Stimulated activated CD4-positive, alpha-beta T cell treated with anti-CD3 and anti-CD28 coated beads, Interleukin-4, amount 100 ng/mL, for 1 hour (primary cell): ENCODE measurements at regions not wholly inside any gene's neighbourhood (a gene's known extent, or its start where the extent isn't known, plus 50 kb on each side); places are given as distances from the start of the nearest gene placed in this dataset.
"Not testable (repeated sequence)": the region's sequence is repeated elsewhere in the genome, so short reads cannot be mapped to it uniquely, and the experiment has no call there.

Experiments
- DNase-seq: peaks from one replicate; pipeline ENCODE4 v3.0.0-alpha.2; 2020

DNA sequence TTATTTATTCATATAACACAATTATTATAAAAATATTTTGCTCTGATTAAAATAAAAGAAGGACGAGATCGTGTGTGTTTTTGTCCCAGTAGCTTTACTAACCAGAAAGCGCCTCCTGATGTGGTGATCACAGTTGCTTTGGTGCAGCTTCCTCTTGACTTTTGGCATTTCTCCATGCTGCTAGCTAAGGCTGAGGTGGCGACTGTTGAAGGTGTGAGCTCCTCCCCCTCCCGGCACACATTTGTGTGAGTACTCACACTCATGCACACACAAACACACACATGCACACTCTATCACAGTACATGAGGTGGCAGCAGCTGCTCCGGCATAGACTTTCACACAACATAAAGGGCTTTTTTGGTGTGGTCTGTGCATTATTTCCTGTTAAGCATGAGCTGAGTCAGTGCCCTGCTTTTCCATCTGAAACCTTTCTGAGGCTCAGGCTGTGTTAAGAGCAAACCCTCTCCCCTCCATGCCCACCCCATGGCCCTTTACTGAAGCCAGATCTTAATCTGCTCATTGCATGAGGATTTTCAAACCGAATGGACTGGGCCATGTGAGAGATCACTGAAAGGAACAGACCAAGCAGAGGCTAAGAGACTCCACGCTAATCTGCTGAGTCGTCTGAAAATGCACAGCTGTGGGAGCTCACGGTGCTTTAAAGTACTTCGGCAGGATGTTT is 53.3 kb downstream of the FOXD4L1 start:
- peak; percentile 30 for DNase-seq

DNA sequence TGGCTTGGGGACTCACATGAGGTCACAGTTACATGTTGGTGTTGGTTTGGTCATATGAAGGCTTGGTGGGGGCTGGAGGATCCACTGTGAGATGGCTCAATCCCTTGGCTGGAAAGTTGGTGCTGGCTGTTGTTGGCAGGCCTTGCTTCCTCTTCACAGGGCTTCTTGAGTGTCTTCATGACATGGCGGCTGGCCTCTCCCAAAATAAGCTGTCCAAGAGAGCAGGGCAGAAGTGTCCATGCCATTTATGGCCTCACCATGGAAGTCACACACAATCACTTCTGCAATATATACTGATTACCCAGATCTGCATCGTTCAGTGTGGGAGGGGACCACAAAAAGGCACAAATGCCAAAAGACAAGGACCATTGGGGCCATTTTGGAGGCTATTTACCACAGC is 61.4 kb downstream of the FOXD4L1 start:
- DNase-seq, result not testable (repeated sequence)

DNA sequence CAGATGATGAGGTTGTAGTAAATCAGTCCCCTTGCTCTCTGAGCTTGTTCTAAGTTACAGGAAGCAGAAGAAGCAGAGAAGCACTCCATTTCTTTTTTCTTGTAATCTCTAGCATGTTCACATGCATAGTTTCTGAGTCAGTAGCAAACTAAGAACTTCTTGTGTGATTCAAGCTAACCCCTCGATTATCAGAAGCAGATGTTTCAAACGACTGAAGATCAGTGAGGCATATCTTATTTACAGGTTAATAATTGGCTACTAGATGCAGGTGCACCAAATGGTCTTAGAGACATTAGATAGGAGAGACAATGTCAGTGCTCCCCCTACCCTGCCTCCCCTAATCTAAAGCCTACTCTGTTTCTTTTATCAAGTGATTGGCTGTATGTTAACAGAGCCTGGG is 64.2 kb downstream of the FOXD4L1 start:
- not testable (repeated sequence) for DNase-seq

DNA sequence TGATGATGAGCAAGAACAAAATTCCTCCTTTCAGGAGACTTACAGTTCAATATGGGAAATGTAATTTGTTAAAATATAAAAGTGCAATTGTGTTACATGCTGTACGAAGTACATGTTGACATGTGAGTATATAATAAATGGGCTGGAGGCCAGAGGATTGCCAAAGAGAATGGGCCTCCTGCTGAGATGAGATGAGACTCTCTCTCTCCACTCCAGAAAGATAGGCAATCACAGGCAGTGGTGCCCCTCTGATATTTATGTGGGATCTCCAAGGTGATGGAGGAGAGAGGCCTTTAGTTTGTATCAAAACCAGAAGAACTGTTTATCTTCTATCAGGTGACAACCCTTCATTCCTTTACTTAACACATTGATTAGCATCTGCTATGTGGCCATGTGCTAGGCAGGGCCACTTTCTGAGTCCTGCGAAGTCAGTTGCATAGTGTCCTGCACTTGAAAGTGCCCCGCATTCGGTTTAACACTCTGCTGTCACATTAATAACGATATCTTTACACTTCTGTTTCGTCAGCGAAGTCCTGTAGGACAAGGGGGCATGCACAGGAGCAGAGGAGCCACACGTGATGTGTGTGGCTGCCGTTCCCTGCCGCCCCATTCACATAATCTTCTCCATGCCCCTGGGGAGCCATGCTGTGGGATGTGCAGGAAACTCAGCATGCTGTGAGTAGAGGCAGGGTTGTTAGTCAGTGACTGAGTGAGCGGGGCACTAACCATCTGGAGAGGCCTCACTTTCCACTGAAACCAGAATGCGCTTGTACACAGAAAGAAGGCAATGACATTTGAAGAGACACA is 60.2 kb upstream of the RABL2A start:
- DNase-seq, result not testable (repeated sequence)

DNA sequence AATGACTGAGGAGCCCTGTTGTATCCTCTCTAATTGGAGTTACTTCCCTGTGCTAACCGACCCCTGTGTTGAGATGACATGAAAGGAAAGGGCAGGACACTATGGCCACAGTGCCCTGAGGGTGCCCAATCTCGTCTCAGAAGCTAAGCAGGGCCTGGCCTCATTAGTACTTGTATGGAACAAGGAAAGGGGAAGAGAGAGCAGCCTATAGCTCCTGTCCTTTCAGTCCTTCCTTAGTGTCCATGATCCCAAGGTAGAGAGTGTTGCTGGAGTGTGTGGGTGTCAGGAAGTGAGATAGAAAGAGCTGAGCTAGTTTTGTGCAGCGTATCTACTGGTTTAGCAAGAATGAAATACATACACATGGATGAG is 59.6 kb upstream of the RABL2A start:
- not testable (repeated sequence) for DNase-seq

DNA sequence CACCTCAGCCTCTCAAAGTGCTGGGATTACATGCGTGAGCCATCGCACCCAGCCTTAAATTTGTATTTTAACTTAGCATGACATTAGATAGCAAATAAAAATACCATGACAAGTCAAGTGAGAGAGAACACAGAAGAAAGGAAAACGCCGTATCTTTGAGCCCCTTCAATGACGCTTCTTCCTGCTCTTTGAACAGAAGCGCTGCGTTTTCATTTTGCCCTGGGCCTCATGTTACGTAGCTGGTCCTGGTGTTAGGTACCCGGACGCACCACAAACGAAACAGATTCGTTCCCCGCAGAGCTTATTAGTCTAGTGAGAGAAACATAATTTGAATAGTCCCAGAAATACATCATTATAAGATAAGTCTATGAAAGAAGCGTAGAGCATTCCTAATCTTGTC is 58.8 kb upstream of the RABL2A start:
- not testable (repeated sequence) for DNase-seq

DNA sequence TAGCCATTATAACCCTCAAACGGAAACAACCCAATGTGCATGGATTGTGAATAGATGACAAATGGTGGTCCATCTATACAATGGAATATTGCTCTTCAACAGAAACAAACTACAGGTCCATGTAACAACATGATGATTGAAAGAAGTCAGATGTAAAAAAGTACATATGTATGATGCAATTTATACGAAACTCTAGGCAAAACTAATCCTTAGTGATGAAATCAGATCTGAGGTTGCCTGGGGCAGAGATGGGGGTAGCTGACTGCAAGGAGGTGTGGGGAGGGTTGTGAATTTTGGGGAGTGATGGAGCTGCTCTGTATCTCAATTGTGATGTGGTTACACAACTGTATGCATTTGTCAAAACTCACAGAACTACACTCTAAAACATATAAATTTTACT is 57.0 kb upstream of the RABL2A start:
- DNase-seq, result not testable (repeated sequence)

DNA sequence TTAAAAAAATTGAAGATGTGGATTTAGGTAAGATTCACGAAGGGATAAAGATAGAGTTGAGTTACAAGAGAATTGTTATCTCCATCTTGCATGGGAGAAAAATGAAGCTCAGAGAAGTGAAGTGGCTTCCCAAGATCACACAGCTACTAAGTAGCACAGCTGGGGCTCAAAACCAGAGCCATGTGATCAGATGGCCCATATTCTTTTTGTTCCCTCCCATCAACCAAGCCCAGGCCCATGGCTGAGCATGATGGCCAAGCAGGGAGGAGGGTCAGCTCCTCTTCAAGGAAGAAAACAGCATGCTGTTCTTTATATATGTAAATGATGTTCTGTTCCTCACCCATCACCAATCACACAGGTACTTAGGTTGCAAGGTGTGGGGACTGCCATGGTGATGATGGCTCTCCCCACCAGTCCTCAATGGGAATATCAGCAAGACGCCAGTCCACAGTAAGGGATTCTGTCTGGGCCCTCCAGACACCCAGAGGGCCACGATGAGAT is 56.5 kb upstream of the RABL2A start:
- DNase-seq, result not testable (repeated sequence)

DNA sequence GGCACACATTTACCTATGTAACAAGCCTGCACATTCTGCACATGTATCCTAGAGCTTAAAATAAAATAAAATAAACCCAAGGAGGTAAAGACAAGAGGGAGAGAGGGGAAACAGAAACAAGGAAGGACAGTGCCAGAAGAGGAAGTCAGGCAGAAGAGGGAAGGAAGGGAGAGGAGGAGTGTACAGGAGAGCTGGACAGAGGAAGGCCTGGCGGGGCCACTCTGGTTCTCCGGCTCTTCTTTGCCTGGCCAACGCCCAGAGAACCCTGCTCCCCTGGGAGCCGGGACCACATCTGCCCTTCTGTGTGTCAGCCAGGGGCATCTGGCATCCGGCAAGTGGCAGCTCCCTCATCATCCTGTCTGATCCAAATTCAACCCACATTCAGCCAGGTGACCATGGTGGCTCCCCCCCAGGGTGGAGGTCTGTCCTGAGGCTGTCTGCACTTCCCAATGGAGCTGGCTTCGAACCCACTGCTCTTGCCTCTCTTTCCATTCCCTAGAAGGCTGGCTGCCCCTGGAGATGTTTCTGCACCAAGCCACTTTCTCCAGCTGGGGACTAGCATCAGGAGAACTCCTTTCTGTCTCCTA is 55.5 kb upstream of the RABL2A start:
- not testable (repeated sequence) for DNase-seq

DNA sequence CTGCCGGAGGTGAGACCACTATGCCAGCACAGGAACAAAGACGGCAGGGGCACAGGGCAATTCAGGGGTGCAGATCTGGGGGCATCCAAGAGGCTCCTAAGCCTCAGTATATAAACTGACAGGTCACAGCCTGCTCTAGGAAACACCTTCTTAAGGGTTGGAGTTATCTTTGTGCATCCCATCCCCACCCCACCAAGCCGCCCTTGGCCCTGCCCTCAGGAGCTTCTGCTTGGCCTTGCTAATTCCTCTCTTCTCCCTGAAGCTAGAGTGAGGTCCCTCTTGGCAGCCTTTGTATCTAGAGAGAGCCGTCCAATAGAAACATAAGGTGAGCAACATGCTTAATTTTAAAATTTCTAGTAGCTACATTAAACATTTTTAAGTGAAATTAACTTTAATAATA is 51.3 kb upstream of the RABL2A start:
- not testable (repeated sequence) for DNase-seq

DNA sequence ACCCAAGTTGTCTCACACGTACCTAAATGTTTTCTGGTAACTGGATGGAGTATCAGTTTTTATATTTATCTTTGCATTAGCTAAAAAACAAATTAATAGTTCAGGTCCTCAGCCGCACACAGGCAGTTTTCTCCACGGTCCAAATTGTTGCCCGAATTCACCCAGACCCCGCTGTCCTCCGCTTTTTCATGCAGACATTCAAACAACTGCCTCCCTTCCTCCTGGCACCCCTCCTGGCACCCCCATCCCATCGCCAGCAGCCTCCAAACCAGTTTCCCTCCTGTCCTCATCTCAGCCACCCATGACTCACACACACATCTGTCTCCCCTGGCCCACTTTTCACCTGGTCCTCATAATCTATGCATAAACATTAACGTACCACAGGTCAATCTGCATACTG is 50.7 kb upstream of the RABL2A start:
- not testable (repeated sequence) for DNase-seq
